ENCODE measurements at regions not wholly inside any gene's neighbourhood (a gene's known extent, or its start where the extent isn't known, plus 50 kb on each side); places are given as distances from the start of the nearest gene placed in this dataset.

DNA sequence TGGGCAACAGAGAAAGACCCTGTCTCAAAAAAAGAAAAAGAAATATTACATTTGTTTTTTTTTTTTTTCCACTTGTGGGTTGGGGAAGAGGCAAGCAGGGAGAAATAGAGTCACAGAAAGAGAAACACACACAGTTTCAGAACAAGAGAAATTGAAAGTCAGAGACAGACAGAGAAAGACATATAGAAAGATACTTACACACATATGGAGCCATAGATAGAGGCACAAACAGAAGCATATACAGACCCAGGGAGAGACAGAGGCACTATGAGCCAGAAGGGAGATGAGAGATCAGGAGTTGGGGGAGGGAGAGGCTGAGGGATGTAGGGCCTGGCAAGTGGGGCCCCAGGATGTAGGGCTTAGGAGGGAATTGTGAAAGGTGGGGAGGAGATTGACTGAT lies 55.2 kb upstream of the GIMD1 start:
- no peak for DNase-seq

DNA sequence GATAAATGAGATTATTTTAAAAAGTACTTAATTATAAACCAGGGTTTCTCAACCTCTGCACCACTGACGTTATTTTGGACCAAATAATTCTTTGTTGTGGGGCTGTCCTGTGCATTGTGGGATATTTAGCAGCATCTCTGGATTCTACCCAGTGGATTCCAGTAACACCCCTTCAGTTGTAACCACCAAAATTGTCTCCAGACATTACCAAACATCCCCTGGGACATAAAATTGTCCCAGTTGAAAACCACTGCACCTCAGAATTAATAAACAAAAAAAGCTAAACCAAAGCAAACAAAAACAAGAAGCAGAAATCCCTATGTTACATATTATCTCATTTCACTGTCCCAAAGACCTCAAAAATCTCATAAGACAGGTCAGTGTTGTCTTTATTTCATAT lies 54.2 kb upstream of the GIMD1 start:
- DNase-seq, result no peak

DNA sequence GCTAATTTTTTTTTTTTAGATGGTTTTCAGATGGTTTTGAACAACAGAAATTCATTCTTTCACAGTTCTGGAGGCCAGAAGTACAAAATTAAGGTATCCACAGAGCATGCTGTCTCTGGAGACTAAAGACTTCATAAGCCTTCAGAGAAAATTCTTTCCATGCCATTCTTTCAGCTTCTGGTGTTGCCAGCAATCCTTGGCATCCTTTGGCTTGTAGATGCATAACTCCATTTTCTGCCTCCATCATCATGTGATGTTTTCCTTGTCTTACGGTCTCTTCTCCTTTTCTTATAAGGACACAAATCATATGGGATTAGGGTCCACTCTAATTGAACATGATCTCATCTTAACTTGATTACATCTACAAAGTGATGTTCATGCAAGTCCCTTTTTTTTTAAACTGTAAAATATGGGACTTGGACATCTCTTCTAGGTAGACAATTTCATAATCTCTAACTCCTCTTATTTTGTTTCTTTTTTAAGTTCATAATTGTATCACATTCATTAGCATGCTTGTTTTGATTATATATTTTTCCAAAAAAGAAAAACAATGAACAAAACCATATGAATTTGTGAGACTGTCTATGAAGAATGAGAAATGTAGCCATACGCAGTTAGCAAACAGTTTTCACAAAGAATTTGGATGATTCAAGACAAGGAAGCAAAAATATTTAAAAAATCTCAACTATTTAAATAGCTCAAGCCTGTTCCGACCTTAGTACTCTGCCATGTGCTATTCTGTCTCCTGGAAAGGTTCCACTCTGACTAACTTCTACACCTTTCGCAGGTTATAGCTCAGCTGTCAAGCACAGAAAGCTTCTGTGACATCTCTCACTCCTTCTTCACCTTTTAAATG lies 53.1 kb upstream of the GIMD1 start:
- DNase-seq, result no peak

DNA sequence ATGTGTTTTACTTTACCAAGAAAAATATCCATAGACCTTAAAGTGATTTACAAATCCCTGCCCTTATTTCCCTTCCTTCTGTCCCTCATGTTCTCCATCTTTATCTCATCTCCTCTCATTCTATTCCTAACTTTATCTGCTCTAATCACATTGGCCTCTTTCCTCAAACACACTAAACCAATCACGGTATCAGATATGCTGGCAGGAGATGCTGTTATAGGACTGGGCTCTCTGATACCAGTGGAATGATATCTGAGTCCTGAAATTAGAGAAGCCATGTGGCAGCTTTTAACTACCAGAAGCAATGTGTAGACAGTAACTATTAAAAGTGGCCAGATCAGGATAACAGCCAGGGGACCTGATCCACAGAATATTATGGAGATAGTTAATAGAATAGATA lies 49.9 kb upstream of the GIMD1 start:
- DNase-seq, result no peak
